GM12878 (cell line): ENCODE measurements at regions not wholly inside any gene's neighbourhood (a gene's known extent, or its start where the extent isn't known, plus 50 kb on each side); places are given as distances from the start of the nearest gene placed in this dataset.

ENCODE experiments used
- ATAC-seq: fragments of 200-7000 bp; cut with Tn5 transposase; 3 replicates; pipeline ENCODE4 v1.9.1; 2020; ENCODE audit warnings: mild to moderate bottlenecking, moderate library complexity
- BruUV-seq: library from RNA; stranded (reverse); fragments of 400-500 nt; replicated peaks from 2 replicates; lab custom pipeline; 2021; lab: Mats Ljungman, UMichigan
- CTCF ChIA-PET: fragments of 300-600 bp; sonication (Branson Sonifier 250); formaldehyde crosslinking; extraction: SDS; loops from one replicate; lab custom pipeline; 2021; ENCODE audit warnings: inconsistent platforms; lab: Yijun Ruan, JAX
- POLR2A ChIA-PET: fragments of 350-600 bp; formaldehyde crosslinking; extraction: SDS; loops from one replicate; lab custom pipeline; 2021; ENCODE audit warnings: inconsistent platforms; lab: Charles Lee
- RAD21 ChIA-PET: fragments of 300-600 bp; sonication (Branson Sonifier 250); formaldehyde crosslinking; loops from one replicate; lab custom pipeline; 2023; ENCODE audit warnings: antibody characterized with exemption; ENCODE audit not compliant: unreplicated experiment; lab: Charles Lee
- SMC1A ChIA-PET: fragments of 300-600 bp; sonication (Branson Sonifier 250); formaldehyde crosslinking; loops from one replicate; lab custom pipeline; 2023; ENCODE audit not compliant: unreplicated experiment, uncharacterized antibody; lab: Charles Lee
- DNase-seq: peaks from one replicate; pipeline ENCODE4 v3.0.0-alpha.2; 2011; ENCODE audit warnings: low read depth, low spot score
- FAIRE-seq: peaks from 3 replicates; lab custom pipeline; 2011; peaks lifted over from hg19 to GRCh38; lab: Jason Lieb, UNC
- H2AFZ ChIP-seq: 2 replicates; pipeline ENCODE4 v1.6.0; 2011; ENCODE audit warnings: low read depth, low read length, control low read depth; ENCODE audit not compliant: control insufficient read depth
- H3K27ac ChIP-seq: 2 replicates; pipeline ENCODE4 v1.5.1; 2011; ENCODE audit warnings: control low read depth; ENCODE audit not compliant: control insufficient read depth, insufficient read depth
- H3K27me3 ChIP-seq, 2 experiments: replicated peaks in 1 of 2; 2 replicates each; pipeline versions ENCODE4 v1.6.0 to v1.6.1; 2011; ENCODE audit warnings: low read length in 1 of 2; ENCODE audit not compliant: control insufficient read depth in 2 of 2, insufficient read depth in 2 of 2
- H3K36me3 ChIP-seq, 2 experiments: 2 replicates each; pipeline ENCODE4 v1.5.1; 2011; ENCODE audit warnings: low read length in 1 of 2; ENCODE audit not compliant: control insufficient read depth in 2 of 2, insufficient read depth in 2 of 2
- H3K4me1 ChIP-seq: 2 replicates; pipeline ENCODE4 v1.6.1; 2011; ENCODE audit warnings: mild to moderate bottlenecking, low read length, moderate library complexity, mixed read lengths; ENCODE audit not compliant: control insufficient read depth, insufficient read depth
- H3K4me2 ChIP-seq: 2 replicates; pipeline ENCODE4 v1.6.0; 2011; ENCODE audit warnings: control low read depth; ENCODE audit not compliant: control insufficient read depth, insufficient read depth
- H3K4me3 ChIP-seq: fragments of 200-600 bp; sonication (generic); 2 replicates; pipeline ENCODE4 v1.5.1; 2016
- H3K79me2 ChIP-seq: 2 replicates; pipeline ENCODE4 v1.6.0; 2011; ENCODE audit warnings: low read length; ENCODE audit not compliant: control insufficient read depth, insufficient read depth
- H3K9ac ChIP-seq: 2 replicates; pipeline ENCODE4 v1.8.0; 2011; ENCODE audit warnings: low read length, control low read depth, mixed read lengths; ENCODE audit not compliant: control insufficient read depth, insufficient read depth
- H3K9me3 ChIP-seq: replicated peaks from 3 replicates; pipeline ENCODE4 v1.5.1; 2011; ENCODE audit warnings: mild to moderate bottlenecking, low read length; ENCODE audit not compliant: control insufficient read depth, insufficient read depth
- H4K20me1 ChIP-seq: 2 replicates; pipeline ENCODE4 v1.6.0; 2011; ENCODE audit not compliant: control insufficient read depth, insufficient read depth
- CREB1 ChIP-seq: IDR thresholded peaks from 2 replicates; pipeline ENCODE4 v1.6.1; 2012; ENCODE audit warnings: low read depth, mild to moderate bottlenecking, inconsistent platforms
- CREM ChIP-seq: IDR thresholded peaks from 2 replicates; pipeline ENCODE4 v1.6.1; 2014; ENCODE audit warnings: antibody characterized with exemption, low read depth
- MYB ChIP-seq: fragments of 150-350 bp; IDR thresholded peaks from 2 replicates; pipeline ENCODE4 v1.6.1; 2014; ENCODE audit warnings: mild to moderate bottlenecking, low read depth, low read length, borderline replicate concordance
- NR2C1 ChIP-seq: fragments of 450-650 bp; IDR thresholded peaks from 2 replicates; pipeline ENCODE4 v1.6.1; 2017; ENCODE audit warnings: antibody characterized with exemption, mild to moderate bottlenecking, moderate library complexity
- RUNX3 ChIP-seq: IDR thresholded peaks from 2 replicates; pipeline ENCODE4 v1.6.1; 2012; ENCODE audit warnings: low read length, inconsistent platforms
- TARDBP ChIP-seq: IDR thresholded peaks from 2 replicates; pipeline ENCODE4 v1.6.1; 2016; ENCODE audit warnings: borderline replicate concordance
- YBX1 ChIP-seq: fragments of 450-650 bp; IDR thresholded peaks from 2 replicates; pipeline ENCODE4 v1.6.1; 2016; ENCODE audit warnings: antibody characterized with exemption
- YY1 ChIP-seq: IDR thresholded peaks from 2 replicates; pipeline ENCODE4 v1.6.1; 2011; ENCODE audit warnings: low read depth, mild to moderate bottlenecking, low read length
- ZNF384 ChIP-seq: IDR thresholded peaks from 2 replicates; pipeline ENCODE4 v1.6.1; 2012; ENCODE audit warnings: low read depth, mild to moderate bottlenecking, low read length, improper control_type of control experiment, borderline replicate concordance
- WGBS: methylation state at CpG from one replicate; pipeline ENCODE4 v1.1.6; 2016; ENCODE audit warnings: low lambda C conversion rate; ENCODE audit not compliant: insufficient replicate concordance, insufficient coverage; ENCODE audit errors: missing lambda C conversion rate; 5-methylcytosine and 5-hydroxymethylcytosine counted together
- in situ Hi-C: fragments of 300-500 bp; cut with MboI; formaldehyde crosslinking; loops from 9 replicates; pipeline ENCODE4 v1.14.3; 2018; ENCODE audit warnings: mixed read lengths
- intact Hi-C: fragments of 100-400 bp; cut with micrococcal nuclease; formaldehyde crosslinking; loops from one replicate; pipeline ENCODE4 v1.14.2; 2022; ENCODE audit not compliant: unreplicated experiment
- TF ChIP-seq, protein P1 (sequence below): fragments of 450-650 bp; IDR thresholded peaks from 2 replicates; pipeline ENCODE4 v1.6.1; 2014; ENCODE audit warnings: mild to moderate bottlenecking
- TF ChIP-seq, protein P2 (sequence below): fragments of 450-650 bp; IDR thresholded peaks from 2 replicates; pipeline ENCODE4 v1.6.1; 2016; ENCODE audit warnings: mild to moderate bottlenecking, moderate library complexity, borderline replicate concordance
- TF ChIP-seq, protein P3 (sequence below): fragments of 450-650 bp; IDR thresholded peaks from 2 replicates; pipeline ENCODE4 v1.6.1; 2017; ENCODE audit warnings: mild to moderate bottlenecking, moderate library complexity

DNA sequence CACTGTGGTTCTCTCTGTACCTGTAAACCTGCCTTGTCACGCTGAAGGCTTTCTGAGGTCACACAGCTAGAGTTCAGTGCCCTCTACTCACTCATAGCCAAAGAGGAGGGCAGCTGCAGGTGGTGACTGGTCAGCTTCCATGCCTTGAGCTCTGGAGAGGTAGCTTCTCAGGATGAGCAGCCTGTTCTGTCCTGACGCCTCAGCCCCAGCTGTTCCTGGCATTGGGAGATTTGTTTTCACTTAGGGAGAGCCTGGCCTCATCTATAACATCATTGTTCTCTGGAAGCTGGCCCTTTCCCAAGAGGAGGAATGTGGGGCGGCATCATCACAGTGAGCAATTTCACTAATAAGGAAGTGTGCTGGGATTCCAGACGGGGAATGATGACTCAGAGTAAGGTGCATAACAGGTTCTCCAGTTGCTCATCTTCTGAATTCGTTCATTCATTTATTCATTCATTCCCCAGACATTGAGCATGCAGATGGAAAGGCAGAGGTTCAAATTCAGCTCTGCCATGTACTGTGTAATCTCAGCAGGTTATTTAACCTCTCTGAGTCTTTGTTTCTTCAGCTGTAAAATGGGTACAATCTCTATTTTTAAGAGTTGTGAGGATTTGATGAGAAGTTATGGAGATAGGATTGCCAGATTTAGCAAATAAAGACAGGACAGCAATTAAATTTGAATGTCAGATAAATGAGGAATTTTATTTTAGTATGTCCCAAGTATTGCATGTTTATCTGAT, 255.8 kb upstream of the CRY1 start (continued):
- TF ChIP-seq TARDBP (no peak), CREM (no peak), YBX1 (no peak)
- TF ChIP-seq, protein P1, sequence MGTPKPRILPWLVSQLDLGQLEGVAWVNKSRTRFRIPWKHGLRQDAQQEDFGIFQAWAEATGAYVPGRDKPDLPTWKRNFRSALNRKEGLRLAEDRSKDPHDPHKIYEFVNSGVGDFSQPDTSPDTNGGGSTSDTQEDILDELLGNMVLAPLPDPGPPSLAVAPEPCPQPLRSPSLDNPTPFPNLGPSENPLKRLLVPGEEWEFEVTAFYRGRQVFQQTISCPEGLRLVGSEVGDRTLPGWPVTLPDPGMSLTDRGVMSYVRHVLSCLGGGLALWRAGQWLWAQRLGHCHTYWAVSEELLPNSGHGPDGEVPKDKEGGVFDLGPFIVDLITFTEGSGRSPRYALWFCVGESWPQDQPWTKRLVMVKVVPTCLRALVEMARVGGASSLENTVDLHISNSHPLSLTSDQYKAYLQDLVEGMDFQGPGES = no peak
- TF ChIP-seq, protein P2, sequence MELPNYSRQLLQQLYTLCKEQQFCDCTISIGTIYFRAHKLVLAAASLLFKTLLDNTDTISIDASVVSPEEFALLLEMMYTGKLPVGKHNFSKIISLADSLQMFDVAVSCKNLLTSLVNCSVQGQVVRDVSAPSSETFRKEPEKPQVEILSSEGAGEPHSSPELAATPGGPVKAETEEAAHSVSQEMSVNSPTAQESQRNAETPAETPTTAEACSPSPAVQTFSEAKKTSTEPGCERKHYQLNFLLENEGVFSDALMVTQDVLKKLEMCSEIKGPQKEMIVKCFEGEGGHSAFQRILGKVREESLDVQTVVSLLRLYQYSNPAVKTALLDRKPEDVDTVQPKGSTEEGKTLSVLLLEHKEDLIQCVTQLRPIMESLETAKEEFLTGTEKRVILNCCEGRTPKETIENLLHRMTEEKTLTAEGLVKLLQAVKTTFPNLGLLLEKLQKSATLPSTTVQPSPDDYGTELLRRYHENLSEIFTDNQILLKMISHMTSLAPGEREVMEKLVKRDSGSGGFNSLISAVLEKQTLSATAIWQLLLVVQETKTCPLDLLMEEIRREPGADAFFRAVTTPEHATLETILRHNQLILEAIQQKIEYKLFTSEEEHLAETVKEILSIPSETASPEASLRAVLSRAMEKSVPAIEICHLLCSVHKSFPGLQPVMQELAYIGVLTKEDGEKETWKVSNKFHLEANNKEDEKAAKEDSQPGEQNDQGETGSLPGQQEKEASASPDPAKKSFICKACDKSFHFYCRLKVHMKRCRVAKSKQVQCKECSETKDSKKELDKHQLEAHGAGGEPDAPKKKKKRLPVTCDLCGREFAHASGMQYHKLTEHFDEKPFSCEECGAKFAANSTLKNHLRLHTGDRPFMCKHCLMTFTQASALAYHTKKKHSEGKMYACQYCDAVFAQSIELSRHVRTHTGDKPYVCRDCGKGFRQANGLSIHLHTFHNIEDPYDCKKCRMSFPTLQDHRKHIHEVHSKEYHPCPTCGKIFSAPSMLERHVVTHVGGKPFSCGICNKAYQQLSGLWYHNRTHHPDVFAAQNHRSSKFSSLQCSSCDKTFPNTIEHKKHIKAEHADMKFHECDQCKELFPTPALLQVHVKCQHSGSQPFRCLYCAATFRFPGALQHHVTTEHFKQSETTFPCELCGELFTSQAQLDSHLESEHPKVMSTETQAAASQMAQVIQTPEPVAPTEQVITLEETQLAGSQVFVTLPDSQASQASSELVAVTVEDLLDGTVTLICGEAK = no peak
- TF ChIP-seq, all 136 proteins: peak for 0

DNA sequence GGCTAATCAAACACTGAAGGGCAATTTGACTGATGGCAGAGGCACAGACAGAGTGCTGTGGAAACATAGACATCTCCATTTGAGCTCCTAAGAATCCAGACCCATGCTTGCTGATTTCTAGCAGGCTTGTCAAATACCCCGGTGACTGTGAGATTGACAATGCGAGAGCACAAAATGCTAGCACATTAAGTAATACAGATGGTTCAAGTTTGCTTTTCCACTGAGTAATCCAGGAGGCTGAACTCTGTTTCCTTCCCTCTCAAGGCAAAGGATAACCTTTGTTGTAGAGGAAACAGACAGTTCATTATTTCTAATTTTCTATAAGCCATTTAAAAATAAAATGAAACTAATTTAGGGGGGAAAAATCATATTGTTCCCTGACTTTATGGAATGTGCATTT, 256.5 kb upstream of the CRY1 start:
- Histone ChIP-seq H3K27me3 (peaks cover 0 to 4% of the 10 kb centered on the region in 2 experiments; a peak in 1 of 4 replicates), H3K79me2 (no peaks in the 10 kb centered on the region), H3K4me2 (no peak overlapping the region), H3K36me3 (no peaks in the 10 kb centered on the region), H3K9me3 (no peaks in the 10 kb centered on the region), H2AFZ (no peak overlapping the region), H4K20me1 (0 out of 2 replicates have a peak, but pooled peaks cover 2% of the 10 kb centered on the region), H3K4me3 (no peak overlapping the region), H3K27ac (no peak overlapping the region), H3K4me1 (no peaks in the 10 kb centered on the region), H3K9ac (no peak overlapping the region)
- 0% methylated on average over 2 of the region's 2 CpGs for WGBS
- intact Hi-C loops = no loop called here
- SMC1A ChIA-PET = no interaction called here
- in situ Hi-C loops = no loop called here
- CTCF ChIA-PET = no interaction called here
- FAIRE-seq = no peak
- POLR2A ChIA-PET = no interaction called here
- no peak for ATAC-seq
- DNase-seq = no peak
- RAD21 ChIA-PET = no interaction called here
- no TSS peak for BruUV-seq
- no peak for TF ChIP-seq YY1
- TF ChIP-seq MYB = no peak
- no peak for TF ChIP-seq RUNX3
- no peak for TF ChIP-seq ZNF384
- no peak for TF ChIP-seq NR2C1
- TF ChIP-seq CREB1 = no peak
- TF ChIP-seq, protein P3, sequence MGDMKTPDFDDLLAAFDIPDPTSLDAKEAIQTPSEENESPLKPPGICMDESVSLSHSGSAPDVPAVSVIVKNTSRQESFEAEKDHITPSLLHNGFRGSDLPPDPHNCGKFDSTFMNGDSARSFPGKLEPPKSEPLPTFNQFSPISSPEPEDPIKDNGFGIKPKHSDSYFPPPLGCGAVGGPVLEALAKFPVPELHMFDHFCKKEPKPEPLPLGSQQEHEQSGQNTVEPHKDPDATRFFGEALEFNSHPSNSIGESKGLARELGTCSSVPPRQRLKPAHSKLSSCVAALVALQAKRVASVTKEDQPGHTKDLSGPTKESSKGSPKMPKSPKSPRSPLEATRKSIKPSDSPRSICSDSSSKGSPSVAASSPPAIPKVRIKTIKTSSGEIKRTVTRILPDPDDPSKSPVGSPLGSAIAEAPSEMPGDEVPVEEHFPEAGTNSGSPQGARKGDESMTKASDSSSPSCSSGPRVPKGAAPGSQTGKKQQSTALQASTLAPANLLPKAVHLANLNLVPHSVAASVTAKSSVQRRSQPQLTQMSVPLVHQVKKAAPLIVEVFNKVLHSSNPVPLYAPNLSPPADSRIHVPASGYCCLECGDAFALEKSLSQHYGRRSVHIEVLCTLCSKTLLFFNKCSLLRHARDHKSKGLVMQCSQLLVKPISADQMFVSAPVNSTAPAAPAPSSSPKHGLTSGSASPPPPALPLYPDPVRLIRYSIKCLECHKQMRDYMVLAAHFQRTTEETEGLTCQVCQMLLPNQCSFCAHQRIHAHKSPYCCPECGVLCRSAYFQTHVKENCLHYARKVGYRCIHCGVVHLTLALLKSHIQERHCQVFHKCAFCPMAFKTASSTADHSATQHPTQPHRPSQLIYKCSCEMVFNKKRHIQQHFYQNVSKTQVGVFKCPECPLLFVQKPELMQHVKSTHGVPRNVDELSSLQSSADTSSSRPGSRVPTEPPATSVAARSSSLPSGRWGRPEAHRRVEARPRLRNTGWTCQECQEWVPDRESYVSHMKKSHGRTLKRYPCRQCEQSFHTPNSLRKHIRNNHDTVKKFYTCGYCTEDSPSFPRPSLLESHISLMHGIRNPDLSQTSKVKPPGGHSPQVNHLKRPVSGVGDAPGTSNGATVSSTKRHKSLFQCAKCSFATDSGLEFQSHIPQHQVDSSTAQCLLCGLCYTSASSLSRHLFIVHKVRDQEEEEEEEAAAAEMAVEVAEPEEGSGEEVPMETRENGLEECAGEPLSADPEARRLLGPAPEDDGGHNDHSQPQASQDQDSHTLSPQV = no peak
